Tibial artery (tissue), 4 donors: ENCODE measurements at regions not wholly inside any gene's neighbourhood (a gene's known extent, or its start where the extent isn't known, plus 50 kb on each side); places are given as distances from the start of the nearest gene placed in this dataset.

ENCODE experiments used
- DNase-seq, 2 donors: peaks; one replicate each; pipeline ENCODE4 v3.0.0-alpha.2; 2019
- H3K27ac ChIP-seq, 2 donors: fragments of 200-600 bp; sonication (generic) in 1 of 2; 1 replicate in 1 of 2; 2 replicates in 1 of 2; pipeline ENCODE4 v1.5.1; 2018 to 2019; ENCODE audit warnings: mild to moderate bottlenecking in 1 of 2
- H3K27me3 ChIP-seq, 2 donors: fragments of 200-600 bp; sonication (generic) in 1 of 2; one replicate each; pipeline versions ENCODE4 v1.5.1 to v1.6.0; 2016 to 2019
- H3K36me3 ChIP-seq, 3 donors: fragments of 200-600 bp; sonication (generic) in 2 of 3; one replicate each; pipeline ENCODE4 v1.5.1; 2016 to 2019; ENCODE audit warnings: mild to moderate bottlenecking in 2 of 3
- H3K4me1 ChIP-seq, 4 donors: fragments of 200-600 bp; sonication (generic) in 2 of 4; 1 replicate in 3 of 4; 2 replicates in 1 of 4; pipeline ENCODE4 v1.5.1; 2016 to 2019
- H3K4me3 ChIP-seq, 2 donors: fragments of 200-600 bp; sonication (generic) in 1 of 2; 1 replicate in 1 of 2; 2 replicates in 1 of 2; pipeline ENCODE4 v1.5.1; 2018 to 2019; ENCODE audit warnings: mild to moderate bottlenecking in 2 of 2
- H3K9me3 ChIP-seq, 3 donors: fragments of 200-600 bp; sonication (generic) in 1 of 3; one replicate each; pipeline ENCODE4 v1.5.1; 2016 to 2019
- intact Hi-C: fragments of 100-400 bp; cut with DNase I; formaldehyde crosslinking; loops from one replicate; pipeline ENCODE4 v1.15.0; 2023; ENCODE audit warnings: low total_unique reads
- TF ChIP-seq, protein P1 (sequence below), 2 experiments: fragments of 200-600 bp in 1 of 2; fragments of 450-650 bp in 1 of 2; IDR thresholded peaks; one replicate each; pipeline ENCODE4 v1.5.1; 2017 to 2019; ENCODE audit warnings: antibody characterized with exemption in 2 of 2, mild to moderate bottlenecking in 1 of 2, moderate library complexity in 1 of 2

DNA sequence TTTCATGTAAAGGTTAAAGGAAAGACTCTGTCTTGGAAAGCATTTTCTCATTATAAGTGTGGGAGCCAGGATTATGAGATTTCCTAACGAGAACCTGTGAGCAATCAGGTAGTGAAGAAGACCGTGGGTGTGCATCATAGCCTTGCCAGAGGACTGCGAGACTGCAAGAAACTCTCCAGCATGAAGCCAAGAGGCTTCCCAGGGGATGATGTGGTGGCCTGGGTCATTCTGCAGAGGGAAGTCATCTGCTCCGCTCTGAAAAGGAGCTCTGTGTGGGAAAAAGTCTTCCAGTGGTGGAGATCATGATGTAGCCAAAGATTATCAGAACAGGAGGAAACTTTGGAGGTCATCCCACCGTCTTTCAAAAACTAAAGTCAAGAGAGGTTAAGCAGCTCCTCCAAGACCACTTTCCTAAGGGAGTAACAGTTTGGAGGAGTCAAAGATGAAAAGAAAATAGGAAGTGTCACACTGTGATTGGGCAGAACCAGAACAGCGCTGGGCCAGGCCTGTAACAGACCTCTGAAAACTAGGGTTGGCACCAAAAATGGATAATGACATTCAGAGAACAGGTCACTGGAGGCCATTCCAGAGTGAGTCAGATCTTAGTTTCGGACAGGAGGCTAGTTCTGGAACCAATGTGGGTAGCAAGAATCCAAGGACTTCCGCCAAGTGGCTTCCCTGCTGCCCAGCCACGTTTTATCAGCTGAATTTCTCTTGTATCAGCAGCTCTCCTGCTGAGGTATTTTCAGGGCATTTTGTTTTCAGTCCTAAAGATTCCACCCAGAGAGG is 113.0 kb downstream of the LRATD1 start:
- no peak overlapping the region for H3K27ac ChIP-seq
- no peaks in the 10 kb centered on the region for H3K27me3 ChIP-seq
- TF ChIP-seq, protein P1, sequence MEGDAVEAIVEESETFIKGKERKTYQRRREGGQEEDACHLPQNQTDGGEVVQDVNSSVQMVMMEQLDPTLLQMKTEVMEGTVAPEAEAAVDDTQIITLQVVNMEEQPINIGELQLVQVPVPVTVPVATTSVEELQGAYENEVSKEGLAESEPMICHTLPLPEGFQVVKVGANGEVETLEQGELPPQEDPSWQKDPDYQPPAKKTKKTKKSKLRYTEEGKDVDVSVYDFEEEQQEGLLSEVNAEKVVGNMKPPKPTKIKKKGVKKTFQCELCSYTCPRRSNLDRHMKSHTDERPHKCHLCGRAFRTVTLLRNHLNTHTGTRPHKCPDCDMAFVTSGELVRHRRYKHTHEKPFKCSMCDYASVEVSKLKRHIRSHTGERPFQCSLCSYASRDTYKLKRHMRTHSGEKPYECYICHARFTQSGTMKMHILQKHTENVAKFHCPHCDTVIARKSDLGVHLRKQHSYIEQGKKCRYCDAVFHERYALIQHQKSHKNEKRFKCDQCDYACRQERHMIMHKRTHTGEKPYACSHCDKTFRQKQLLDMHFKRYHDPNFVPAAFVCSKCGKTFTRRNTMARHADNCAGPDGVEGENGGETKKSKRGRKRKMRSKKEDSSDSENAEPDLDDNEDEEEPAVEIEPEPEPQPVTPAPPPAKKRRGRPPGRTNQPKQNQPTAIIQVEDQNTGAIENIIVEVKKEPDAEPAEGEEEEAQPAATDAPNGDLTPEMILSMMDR (IDR thresholded peaks at IDR 0.05), result no peak
- DNase-seq, result no peak
- intact Hi-C loops, result no loop called here
- no peaks in the 10 kb centered on the region for H3K4me1 ChIP-seq
- no peaks in the 10 kb centered on the region for H3K36me3 ChIP-seq
- no peaks in the 10 kb centered on the region for H3K9me3 ChIP-seq
- no peak overlapping the region for H3K4me3 ChIP-seq

DNA sequence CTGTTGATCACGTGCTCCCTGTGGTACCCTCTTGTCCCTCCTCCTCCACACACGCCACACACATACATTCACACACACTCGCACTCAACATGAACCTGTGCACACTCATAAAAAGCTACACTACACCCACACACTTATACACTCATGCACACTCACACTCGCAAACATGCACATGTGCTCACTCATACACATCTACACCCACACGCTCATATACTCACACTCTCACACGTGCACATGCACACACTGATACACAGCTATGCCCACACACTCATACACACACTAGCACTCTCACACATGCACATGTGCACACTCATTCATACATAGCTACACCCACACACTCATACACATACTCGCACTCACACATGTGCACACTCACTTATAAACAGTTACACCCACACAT is 113.6 kb downstream of the LRATD1 start:
- Histone ChIP-seq H3K4me3 (no peak overlapping the region), H3K9me3 (no peaks in the 10 kb centered on the region), H3K27me3 (no peaks in the 10 kb centered on the region), H3K4me1 (no peaks in the 10 kb centered on the region), H3K27ac (no peak overlapping the region), H3K36me3 (no peaks in the 10 kb centered on the region)
- intact Hi-C loops, result no loop called here
- TF ChIP-seq, protein P1 (IDR thresholded peaks at IDR 0.05), result no peak
- DNase-seq, result no peak

DNA sequence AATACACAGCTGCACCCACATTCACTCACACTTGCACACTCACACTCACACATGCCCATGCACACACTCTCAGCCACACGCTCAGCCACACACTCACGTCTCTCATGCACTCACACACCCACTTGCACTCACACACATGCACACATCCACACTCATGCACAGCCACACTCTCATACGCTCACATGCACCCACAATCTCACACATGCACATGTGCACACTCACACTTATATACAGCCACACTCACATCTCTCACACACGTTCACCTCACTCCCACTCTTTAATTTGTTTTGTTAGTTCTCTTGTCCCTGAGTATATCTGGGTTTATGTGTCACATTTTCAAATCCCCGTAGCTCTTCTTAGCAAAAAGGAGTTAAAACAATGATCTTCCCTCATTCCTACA is 114.9 kb downstream of the LRATD1 start:
- intact Hi-C loops, result no loop called here
- Histone ChIP-seq H3K9me3 (no peaks in the 10 kb centered on the region), H3K27ac (no peak overlapping the region), H3K4me3 (no peak overlapping the region), H3K27me3 (no peaks in the 10 kb centered on the region), H3K4me1 (no peaks in the 10 kb centered on the region), H3K36me3 (no peaks in the 10 kb centered on the region)
- TF ChIP-seq, protein P1 (IDR thresholded peaks at IDR 0.05), result no peak
- no peak for DNase-seq

DNA sequence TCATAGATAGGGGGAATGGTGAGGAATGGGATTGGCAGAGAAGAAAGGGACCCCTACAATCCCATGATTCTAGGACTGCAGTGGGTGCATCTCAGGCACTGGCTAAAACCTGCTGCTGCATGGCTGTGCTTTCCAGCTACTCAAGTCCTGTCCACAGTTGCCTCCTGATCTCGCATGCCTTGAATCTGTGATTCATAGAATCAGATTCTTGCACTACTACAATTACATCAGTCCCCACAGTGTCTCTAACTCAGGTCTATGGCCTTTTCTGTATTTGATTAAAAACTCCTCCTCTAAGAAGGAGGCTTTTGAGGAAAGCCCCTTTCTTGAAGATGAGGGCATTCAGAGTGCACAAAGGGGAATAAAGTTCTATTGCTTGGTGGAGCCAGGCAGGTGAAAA is 117.4 kb downstream of the LRATD1 start:
- DNase-seq, result no peak
- H3K4me3 ChIP-seq, result no peak overlapping the region
- H3K27ac ChIP-seq, result no peak overlapping the region
- H3K4me1 ChIP-seq, result no peaks in the 10 kb centered on the region
- TF ChIP-seq, protein P1 (IDR thresholded peaks at IDR 0.05), result no peak
- H3K36me3 ChIP-seq, result no peaks in the 10 kb centered on the region
- no peaks in the 10 kb centered on the region for H3K27me3 ChIP-seq
- intact Hi-C loops, result no loop called here
- H3K9me3 ChIP-seq, result no peaks in the 10 kb centered on the region

DNA sequence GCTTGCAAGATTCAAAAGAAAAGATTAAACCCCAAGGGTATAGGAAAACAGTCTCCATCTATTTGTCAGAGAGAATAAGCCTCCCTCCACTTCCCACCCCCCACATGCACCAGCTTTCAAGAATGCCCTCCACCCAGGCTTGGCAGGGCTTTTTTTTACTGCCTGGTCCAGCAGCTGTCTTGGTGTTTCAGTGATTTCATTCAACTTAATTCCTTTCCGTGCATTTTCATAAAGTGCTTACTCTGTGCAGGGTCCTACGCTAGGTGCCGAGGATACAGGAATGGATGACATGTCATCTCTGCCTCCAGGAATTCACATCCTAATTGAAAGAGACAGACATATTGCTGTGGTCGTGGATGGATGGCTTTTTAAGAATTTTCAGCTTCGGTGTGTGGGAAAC is 117.9 kb downstream of the LRATD1 start:
- Histone ChIP-seq H3K9me3 (no peaks in the 10 kb centered on the region), H3K27me3 (no peaks in the 10 kb centered on the region), H3K36me3 (no peaks in the 10 kb centered on the region), H3K4me3 (no peak overlapping the region), H3K27ac (no peak overlapping the region), H3K4me1 (no peaks in the 10 kb centered on the region)
- no peak for DNase-seq
- TF ChIP-seq, protein P1 (IDR thresholded peaks at IDR 0.05), result no peak
- intact Hi-C loops, result no loop called here
